Neuronal stem cell (in vitro differentiated cells): ENCODE measurements at regions not wholly inside any gene's neighbourhood (a gene's known extent, or its start where the extent isn't known, plus 50 kb on each side); places are given as distances from the start of the nearest gene placed in this dataset. TPM values are rescaled to one million over a fixed set of nuclear protein-coding genes. Genes with fewer than 3 reads are reported as not detected.

Experiments
- DNase-seq: peaks from one replicate; pipeline ENCODE4 v3.0.0-alpha.2; 2013; ENCODE audit warnings: low spot score
- H2AFZ ChIP-seq: one replicate; pipeline ENCODE4 v1.6.1; 2013; ENCODE audit warnings: mild to moderate bottlenecking, low read length, inconsistent platforms
- H2AK5ac ChIP-seq: 2 replicates; pipeline ENCODE4 v1.6.1; 2013; ENCODE audit warnings: low read depth, mild to moderate bottlenecking, inconsistent platforms, low read length, moderate library complexity, mixed read lengths
- H2BK120ac ChIP-seq: 2 replicates; pipeline ENCODE4 v1.6.1; 2013; ENCODE audit warnings: low read depth, mild to moderate bottlenecking, inconsistent platforms, low read length, moderate library complexity, mixed read lengths
- H2BK12ac ChIP-seq: one replicate; pipeline ENCODE4 v1.6.1; 2013; ENCODE audit warnings: low read length, inconsistent platforms
- H2BK15ac ChIP-seq: 2 replicates; pipeline ENCODE4 v1.6.1; 2013; ENCODE audit warnings: mild to moderate bottlenecking, low read length, inconsistent platforms, mixed read lengths
- H2BK5ac ChIP-seq: one replicate; pipeline ENCODE4 v1.6.1; 2013; ENCODE audit warnings: inconsistent platforms, mild to moderate bottlenecking, low read length, moderate library complexity
- H3K14ac ChIP-seq: one replicate; pipeline ENCODE4 v1.6.1; 2013; ENCODE audit warnings: low read length, inconsistent platforms
- H3K18ac ChIP-seq: 2 replicates; pipeline ENCODE4 v1.6.1; 2013; ENCODE audit warnings: low read length, inconsistent platforms
- H3K23ac ChIP-seq: 2 replicates; pipeline ENCODE4 v1.6.1; 2013; ENCODE audit warnings: low read depth, mild to moderate bottlenecking, mixed read lengths, low read length, inconsistent platforms; ENCODE audit not compliant: poor library complexity
- H3K27ac ChIP-seq: replicated peaks from 3 replicates; pipeline ENCODE4 v1.5.1; 2013; ENCODE audit warnings: low read length, inconsistent platforms
- H3K27me3 ChIP-seq, 3 experiments: 2 replicates each; pipeline ENCODE4 v1.6.1; 2013; ENCODE audit warnings: low read length in 3 of 3, mild to moderate bottlenecking in 2 of 3, inconsistent platforms in 1 of 3, low read depth in 1 of 3, mixed read lengths in 1 of 3, moderate library complexity in 1 of 3; ENCODE audit not compliant: control insufficient read depth in 3 of 3, insufficient read depth in 3 of 3
- H3K36me3 ChIP-seq, 2 donors: replicated peaks in 1 of 2; 2 replicates each; pipeline ENCODE4 v1.6.1; 2013; ENCODE audit warnings: low read length in 2 of 2; ENCODE audit not compliant: control insufficient read depth in 2 of 2, insufficient read depth in 2 of 2
- H3K4ac ChIP-seq: 2 replicates; pipeline ENCODE4 v1.6.1; 2013; ENCODE audit warnings: inconsistent platforms, mild to moderate bottlenecking, low read length, moderate library complexity
- H3K4me1 ChIP-seq, 2 donors: 1 replicate in 1 of 2; 2 replicates in 1 of 2; pipeline ENCODE4 v1.6.1; 2013; ENCODE audit warnings: low read length in 2 of 2, low read depth in 1 of 2; ENCODE audit not compliant: control insufficient read depth in 2 of 2, insufficient read depth in 1 of 2
- H3K4me2 ChIP-seq: one replicate; pipeline ENCODE4 v1.6.1; 2013; ENCODE audit warnings: mild to moderate bottlenecking, low read length, inconsistent platforms; ENCODE audit not compliant: insufficient read depth, poor library complexity, severe bottlenecking
- H3K4me3 ChIP-seq, 2 donors: 2 replicates each; pipeline ENCODE4 v1.5.1; 2013; ENCODE audit warnings: low read length in 2 of 2, mild to moderate bottlenecking in 2 of 2, inconsistent platforms in 1 of 2, moderate library complexity in 1 of 2
- H3K79me1 ChIP-seq: one replicate; pipeline ENCODE4 v1.6.1; 2013; ENCODE audit warnings: low read depth, mild to moderate bottlenecking, inconsistent platforms, low read length, moderate library complexity
- H3K9ac ChIP-seq: one replicate; pipeline ENCODE4 v1.6.1; 2013; ENCODE audit warnings: mild to moderate bottlenecking, low read depth, low read length, inconsistent platforms; ENCODE audit not compliant: poor library complexity
- H3K9me3 ChIP-seq, 2 donors: replicated peaks in 1 of 2; 2 replicates each; pipeline versions ENCODE3 to v1.6.1; 2013; ENCODE audit warnings: low read length in 2 of 2, mild to moderate bottlenecking in 2 of 2, inconsistent platforms in 1 of 2, low read depth in 1 of 2, mixed read lengths in 1 of 2, moderate library complexity in 1 of 2; ENCODE audit not compliant: control insufficient read depth in 2 of 2, insufficient read depth in 1 of 2
- H4K8ac ChIP-seq: one replicate; pipeline ENCODE4 v1.6.1; 2013; ENCODE audit warnings: low read depth, mild to moderate bottlenecking, inconsistent platforms, low read length, moderate library complexity
- H4K91ac ChIP-seq: one replicate; pipeline ENCODE4 v1.6.1; 2013; ENCODE audit warnings: low read length, low read depth, mild to moderate bottlenecking, inconsistent platforms; ENCODE audit not compliant: poor library complexity
- WGBS, 2 donors: extraction: QIAGEN DNeasy Blood & Tissue Kit; methylation state at CpG; one replicate each; pipeline ENCODE4 v1.1.7; 2013; ENCODE audit warnings: missing lambda C conversion rate in 2 of 2, mixed read lengths in 1 of 2; ENCODE audit not compliant: insufficient read length in 2 of 2, insufficient replicate concordance in 1 of 2; ENCODE audit errors: extremely low coverage in 2 of 2; 5-methylcytosine and 5-hydroxymethylcytosine counted together
- small RNA-seq: library from polyadenylated mRNA; stranded (forward); fragments of <200 nt; extraction: miRNeasy Mini kit (QIAGEN cat#:217004); gene quantifications from one replicate; pipeline ENCODE3, GENCODE V24; 2013; ENCODE audit not compliant: insufficient read depth

- Histone ChIP-seq H4K91ac (no peak overlapping the region), H2AFZ (no peak overlapping the region), H2BK12ac (no peak overlapping the region), H2BK5ac (no peak overlapping the region), H3K27me3 (no peaks in the 10 kb centered on the region), H3K9me3 (no peaks in the 10 kb centered on the region), H3K4me2 (no peak overlapping the region), H2AK5ac (no peak overlapping the region), H3K79me1 (no peaks in the 10 kb centered on the region), H2BK15ac (no peak overlapping the region), H3K9ac (no peak overlapping the region), H2BK120ac (no peak overlapping the region), H3K27ac (no peak overlapping the region), H3K18ac (no peak overlapping the region), H3K4me1 (no peaks in the 10 kb centered on the region), H3K14ac (no peak overlapping the region), H3K36me3 (no peaks in the 10 kb centered on the region), H4K8ac (no peak overlapping the region), H3K23ac (no peak overlapping the region), H3K4ac (no peak overlapping the region), H3K4me3 (no peak overlapping the region)
- DNase-seq: no peak
- no CpG with 5 or more reads among the region's 2 CpGs for WGBS, 2 donors
These were observed 129.1 kb downstream of the USP46 start for GRCh38 chr4:52529983-52530382.

GRCh38 chr4:52535793-52536192 is 123.3 kb downstream of the USP46 start:
- Histone ChIP-seq H4K8ac (no peak overlapping the region), H3K14ac (no peak overlapping the region), H3K27me3 (no peaks in the 10 kb centered on the region), H3K9ac (no peak overlapping the region), H3K36me3 (no peaks in the 10 kb centered on the region), H3K4me1 (no peaks in the 10 kb centered on the region), H3K18ac (no peak overlapping the region), H2BK5ac (no peak overlapping the region), H2BK120ac (no peak overlapping the region), H3K4me3 (no peak overlapping the region), H3K4me2 (no peak overlapping the region), H2AFZ (no peak overlapping the region), H2AK5ac (no peak overlapping the region), H2BK15ac (no peak overlapping the region), H3K9me3 (no peaks in the 10 kb centered on the region), H3K4ac (no peak overlapping the region), H4K91ac (no peak overlapping the region), H3K27ac (no peak overlapping the region), H3K79me1 (no peaks in the 10 kb centered on the region), H2BK12ac (no peak overlapping the region), H3K23ac (no peak overlapping the region)
- no CpG with 5 or more reads among the region's 5 CpGs for WGBS, 2 donors
- no peak for DNase-seq

Small RNAs in the stretch of these regions (small RNA-seq; reads per million reads assigned to genes)
- gene RNU6-1252P: not detected
